NCI-H187 treated with DMSO at 0.1 percent for 48 hours (cell line): ENCODE measurements at regions not wholly inside any gene's neighbourhood (a gene's known extent, or its start where the extent isn't known, plus 50 kb on each side); places are given as distances from the start of the nearest gene placed in this dataset.
"Not testable (repeated sequence)": the region's sequence is repeated elsewhere in the genome, so short reads cannot be mapped to it uniquely, and the experiment has no call there.

Experiments used
- DNase-seq: peaks from one replicate; lab custom pipeline; 2025; lab: John Stamatoyannopoulos, UW

DNA sequence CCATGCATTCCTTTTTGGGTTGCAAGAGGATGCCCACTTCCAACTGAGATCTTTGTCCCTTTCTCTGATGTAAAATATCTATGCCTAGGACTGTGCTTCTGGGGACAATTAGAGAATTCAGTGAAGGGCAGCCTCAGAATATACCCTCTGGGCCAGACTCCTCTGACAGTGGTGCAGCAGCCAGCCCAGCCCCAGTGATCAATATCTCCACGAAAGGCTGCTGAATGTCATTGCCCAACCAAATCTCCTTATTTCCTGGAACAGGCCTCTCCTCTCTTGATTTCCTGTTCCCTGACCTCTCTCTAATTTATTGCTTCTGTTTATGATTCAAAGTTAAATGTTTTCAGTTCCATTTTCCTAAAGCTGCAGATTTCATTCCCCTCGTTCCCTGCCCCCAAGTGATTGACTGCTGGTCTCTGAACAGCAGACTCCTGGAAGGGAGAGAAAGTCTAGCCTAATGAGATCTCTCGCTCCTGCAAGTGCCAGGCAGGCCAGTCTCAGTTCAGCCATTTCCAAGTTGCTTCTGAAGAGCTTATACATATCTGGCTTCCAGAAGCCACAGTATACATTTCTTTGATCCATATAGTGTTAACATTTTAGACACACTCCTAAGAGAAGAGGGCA, 104.4 kb upstream of the SALL1 start:
- DNase-seq = no peak

- not testable (repeated sequence) for DNase-seq
These were observed 103.3 kb upstream of the SALL1 start for GRCh38 chr16:51254390-51254789.

GRCh38 chr16:51248217-51248616, 97.1 kb upstream of the SALL1 start:
- no peak for DNase-seq

GRCh38 chr16:51245658-51245995, 94.6 kb upstream of the SALL1 start:
- no peak for DNase-seq

- no peak for DNase-seq
These were observed 94.0 kb upstream of the SALL1 start for GRCh38 chr16:51244887-51245657.

DNA sequence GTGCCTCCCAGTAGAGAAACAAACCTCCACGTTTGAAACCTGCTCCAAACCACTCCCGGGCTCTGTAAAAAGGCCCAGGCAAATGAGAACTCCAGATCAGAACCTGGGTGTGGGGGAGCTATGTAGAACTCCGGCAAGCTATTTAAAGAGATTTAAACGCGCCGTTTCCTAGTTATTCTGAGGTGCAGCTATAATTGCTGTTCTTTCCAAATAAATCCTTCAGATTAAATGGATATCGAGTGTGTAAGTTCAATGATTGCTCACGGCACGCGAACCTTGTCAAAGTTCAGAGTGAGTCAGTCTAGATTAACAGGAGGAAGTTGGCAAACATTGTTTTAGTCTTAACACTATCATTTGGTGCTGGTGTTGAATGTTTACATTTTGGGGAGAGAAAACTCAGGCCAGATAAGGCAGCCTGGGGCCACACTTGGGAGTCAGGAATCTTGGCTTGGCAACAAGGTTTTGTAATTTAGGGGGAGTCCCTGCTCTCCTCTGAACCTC, 92.9 kb upstream of the SALL1 start:
- no peak for DNase-seq

DNA sequence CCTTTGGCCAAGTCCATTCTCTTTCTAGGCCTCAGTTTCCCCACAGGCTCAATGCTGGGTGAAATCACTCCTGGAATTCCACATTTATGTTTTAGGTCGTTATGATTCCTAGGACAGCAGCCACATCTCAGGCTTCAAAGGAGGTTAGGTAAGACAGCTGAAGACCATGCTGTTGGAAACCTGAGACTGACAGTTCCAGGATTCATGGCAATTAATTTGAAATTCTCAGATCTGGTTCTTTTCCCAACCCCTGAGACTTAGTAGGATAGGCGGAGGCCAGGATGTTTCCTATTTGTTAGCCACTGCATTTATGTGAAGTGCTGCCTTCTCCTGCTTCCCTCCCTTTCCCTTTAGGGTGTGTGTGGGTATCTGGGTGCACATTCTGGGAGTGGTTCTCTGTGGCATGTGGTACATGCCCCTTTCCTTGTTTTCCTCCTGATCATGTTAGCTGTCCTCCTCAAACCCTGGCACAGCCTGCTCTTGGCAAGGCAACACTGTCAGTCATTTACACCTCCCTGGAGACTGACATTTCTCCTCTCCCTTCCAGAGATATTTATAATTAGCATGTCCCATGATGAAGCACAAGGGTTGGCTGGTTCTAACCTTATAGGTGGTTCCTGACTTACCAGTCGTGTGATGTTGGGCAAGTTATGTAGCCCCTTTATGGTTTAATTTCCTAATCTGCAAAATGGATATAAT, 91.4 kb upstream of the SALL1 start:
- no peak for DNase-seq

- no peak for DNase-seq
These were observed 88.1 kb upstream of the SALL1 start for GRCh38 chr16:51239196-51239595.

DNA sequence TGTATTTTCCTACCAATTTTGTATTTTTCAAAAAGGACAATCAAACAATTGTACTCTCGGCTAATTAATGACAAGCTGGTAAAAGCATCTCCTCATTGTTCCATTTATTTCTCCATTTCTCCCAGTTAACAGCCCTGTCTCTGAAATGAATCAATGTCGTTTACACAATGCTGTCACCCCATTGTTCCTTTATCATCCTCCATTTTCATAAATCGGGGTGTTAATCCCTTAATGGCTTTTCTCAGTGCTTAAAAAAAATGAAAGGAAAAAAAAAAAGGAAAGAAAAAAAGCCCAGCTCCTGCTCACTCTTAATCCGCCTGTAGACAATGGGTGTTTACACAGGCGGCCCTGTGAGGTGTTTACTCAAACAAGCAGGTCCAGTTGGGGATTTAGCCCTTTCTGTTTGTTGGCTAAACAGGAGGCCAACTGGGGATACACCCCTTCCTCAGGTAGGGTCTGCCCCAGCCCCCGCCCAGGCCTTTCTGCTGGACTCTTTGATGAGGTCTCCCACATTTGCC, 86.8 kb upstream of the SALL1 start:
- no peak for DNase-seq

DNA sequence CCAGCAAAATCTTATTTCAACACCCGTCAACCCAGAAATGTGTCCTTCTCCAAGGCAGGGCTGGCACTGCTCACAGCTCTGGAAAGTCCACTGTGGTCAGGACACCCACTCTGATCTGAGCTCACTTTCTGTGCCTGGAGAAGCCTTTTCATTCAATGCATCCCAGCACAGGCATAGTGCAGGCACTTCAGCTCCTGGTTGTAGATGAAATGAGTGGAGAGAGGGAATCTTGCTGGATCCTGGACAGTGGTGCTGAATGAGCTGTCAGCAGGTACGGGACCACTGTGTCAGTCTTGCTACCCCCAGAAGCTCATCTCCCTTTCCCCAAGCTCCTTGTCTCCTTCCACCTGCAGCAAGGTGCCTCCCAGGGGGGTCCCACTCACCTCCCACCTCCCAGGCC, 86.1 kb upstream of the SALL1 start:
- no peak for DNase-seq

DNA sequence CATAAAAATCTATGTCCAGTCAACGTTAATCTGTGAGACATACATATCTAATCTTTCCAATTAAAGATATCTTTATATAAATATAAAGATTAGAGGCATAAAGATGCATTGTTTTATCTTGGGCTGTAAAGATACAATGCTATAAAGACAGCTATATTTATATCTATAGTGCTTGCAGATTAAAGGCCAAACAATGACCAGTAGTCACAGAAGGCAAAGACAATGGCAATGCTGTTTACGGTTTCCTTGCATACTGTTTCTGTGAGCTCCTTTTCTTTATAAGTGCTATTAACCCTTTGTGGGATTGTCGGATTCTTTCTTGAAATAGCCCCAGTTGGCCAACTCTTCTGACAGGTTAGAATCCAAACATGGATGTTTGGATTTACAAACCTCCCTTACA, 85.5 kb upstream of the SALL1 start:
- no peak for DNase-seq

GRCh38 chr16:51231702-51232101, 80.6 kb upstream of the SALL1 start:
- no peak for DNase-seq

GRCh38 chr16:51230035-51230434, 79.0 kb upstream of the SALL1 start:
- not testable (repeated sequence) for DNase-seq

DNA sequence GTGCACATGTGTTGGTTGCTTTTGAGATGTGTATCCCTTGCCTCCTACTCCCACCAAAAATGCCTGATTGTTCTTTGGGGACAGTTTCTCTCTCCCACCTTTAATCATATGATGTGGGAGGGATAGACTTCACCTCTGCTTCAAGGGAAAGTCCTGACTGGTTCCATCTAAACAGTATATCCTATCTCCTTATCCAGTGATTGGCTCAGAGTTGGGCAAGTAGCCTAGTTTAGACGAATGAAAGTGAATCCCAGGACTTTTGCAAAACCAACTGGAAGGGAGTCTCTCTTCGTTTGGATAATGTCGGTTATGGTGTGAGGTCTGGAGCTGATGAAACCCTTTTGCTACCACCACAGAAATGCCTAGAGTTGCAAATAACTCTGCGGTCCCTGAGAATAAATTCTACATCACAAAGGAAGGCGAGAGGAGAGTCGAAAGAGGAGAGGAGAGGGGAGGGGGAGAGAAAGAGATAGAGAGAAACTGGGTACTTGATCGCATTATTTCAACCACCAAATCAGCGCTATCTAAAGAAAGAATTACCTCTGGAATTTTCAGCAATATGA, 77.1 kb upstream of the SALL1 start:
- no peak for DNase-seq

- no peak for DNase-seq
These were observed 74.8 kb upstream of the SALL1 start for GRCh38 chr16:51225878-51226277.

- DNase-seq = no peak
These were observed 73.2 kb upstream of the SALL1 start for GRCh38 chr16:51224317-51224716.

DNA sequence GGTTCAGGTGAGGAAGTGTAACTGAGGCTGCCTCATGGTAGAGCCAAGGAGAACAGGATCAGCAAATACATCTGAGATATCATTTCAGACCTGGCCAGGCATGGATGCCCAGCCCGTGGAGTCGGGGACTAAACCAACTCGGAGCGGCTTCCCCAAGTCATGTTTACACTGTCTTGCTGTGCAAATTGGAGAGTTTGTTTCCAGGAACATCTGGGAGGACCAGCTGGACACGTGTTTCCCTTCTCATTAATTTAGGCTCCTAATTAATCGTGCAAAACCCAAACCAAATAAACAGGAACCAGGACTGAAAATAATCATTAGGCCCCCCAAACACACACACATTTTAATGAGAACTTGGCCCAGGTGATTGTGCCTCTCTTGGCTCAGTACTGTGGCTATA, 70.9 kb upstream of the SALL1 start:
- DNase-seq = no peak

GRCh38 chr16:51211148-51211547, 60.1 kb upstream of the SALL1 start:
- DNase-seq = no peak

DNA sequence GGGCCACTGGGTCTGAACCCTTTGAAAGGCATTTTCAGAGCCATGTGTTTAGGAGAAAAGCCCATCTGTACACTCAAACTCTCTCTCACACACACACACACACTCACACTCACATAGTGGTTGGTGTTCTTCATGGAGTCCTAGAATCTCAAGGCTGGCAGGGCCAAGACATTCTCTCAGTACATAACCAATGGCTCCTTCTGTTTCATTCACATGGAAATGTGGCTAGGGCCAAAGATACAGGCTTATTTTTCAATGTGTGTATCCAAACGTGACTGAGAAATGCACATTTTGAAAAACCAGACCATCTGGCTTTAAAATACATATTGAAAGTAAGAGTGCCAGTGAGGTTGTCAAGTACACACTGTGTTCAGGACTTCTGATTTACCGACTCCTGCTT, 59.0 kb upstream of the SALL1 start:
- no peak for DNase-seq

DNA sequence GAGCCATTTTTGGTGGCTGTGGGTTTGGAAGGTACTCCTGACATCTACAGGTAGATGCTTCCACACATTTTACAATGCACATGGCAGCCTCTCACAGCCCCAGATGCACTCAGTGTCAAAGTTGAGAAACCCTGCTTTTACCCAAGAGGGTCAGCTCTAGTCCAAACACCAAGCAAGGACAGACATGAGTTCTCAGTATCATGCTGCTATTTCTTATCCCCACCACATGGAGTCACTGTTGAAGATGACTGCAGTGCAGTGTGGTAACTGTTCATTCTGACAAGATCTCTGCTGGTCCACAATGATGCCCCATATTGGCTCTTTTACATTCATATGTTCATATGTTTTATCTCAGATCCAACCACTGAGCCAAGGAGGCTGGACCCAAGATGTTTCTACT, 50.5 kb upstream of the SALL1 start:
- no peak for DNase-seq
